GM18505 (cell line): ENCODE measurements at regions not wholly inside any gene's neighbourhood (a gene's known extent, or its start where the extent isn't known, plus 50 kb on each side); places are given as distances from the start of the nearest gene placed in this dataset.
"Not testable (repeated sequence)": the region's sequence is repeated elsewhere in the genome, so short reads cannot be mapped to it uniquely, and the experiment has no call there.

Experiments used
- ATAC-seq: cut with Tn5 transposase; IDR thresholded peaks from one replicate; pipeline ENCODE4 v1.9.1; 2021; ENCODE audit not compliant: unreplicated experiment
- POLR2A ChIP-seq: IDR thresholded peaks from 4 replicates; pipeline ENCODE4 v1.6.1; 2011; ENCODE audit warnings: borderline replicate concordance; ENCODE audit not compliant: insufficient read depth, insufficient read length; ENCODE audit errors: extremely low read depth

DNA sequence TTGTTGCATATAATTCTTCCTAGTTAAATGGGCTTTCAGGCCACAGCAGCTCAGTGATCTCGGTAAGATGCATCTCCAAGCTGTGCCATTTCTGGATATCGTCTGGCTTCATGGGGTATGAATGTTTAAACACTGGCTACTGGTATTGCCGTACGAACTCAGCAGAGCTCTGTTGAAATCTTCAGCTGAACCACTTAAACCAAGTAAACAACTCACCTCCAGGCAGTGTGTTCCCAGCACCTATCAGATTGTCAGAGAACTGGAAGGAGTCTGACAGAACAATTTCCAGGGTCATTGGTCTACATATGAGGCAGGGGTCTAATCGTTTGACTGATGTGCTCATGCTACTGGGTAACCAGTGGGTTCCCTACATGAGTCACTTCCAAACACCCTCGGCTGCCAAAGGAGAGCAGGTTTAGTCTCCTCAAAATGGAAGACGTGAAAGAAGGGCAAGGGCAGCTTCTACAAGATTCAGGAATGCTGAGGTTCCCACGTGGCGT, 93.2 kb upstream of the BMAL1 start:
- no peak for TF ChIP-seq POLR2A
- ATAC-seq: no peak

DNA sequence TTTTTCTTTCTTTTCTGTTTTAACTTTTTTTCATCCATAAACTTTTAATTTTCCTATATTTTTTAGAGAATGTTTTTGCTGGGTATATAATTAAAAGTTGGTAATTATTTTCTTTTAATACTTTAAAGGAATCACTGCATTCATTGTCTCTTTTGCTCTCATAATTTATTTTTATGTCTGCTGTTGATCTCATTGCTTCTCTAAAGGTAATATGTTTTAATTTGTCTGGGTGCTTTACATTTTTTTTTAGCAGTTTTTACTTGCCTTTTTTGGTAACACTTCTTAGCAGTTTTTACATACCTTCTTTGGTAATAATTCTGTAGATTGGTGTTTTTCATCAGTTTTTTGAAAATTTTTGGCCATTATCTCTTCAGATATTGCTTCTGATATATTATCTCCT, 89.4 kb upstream of the BMAL1 start:
- no peak for ATAC-seq

DNA sequence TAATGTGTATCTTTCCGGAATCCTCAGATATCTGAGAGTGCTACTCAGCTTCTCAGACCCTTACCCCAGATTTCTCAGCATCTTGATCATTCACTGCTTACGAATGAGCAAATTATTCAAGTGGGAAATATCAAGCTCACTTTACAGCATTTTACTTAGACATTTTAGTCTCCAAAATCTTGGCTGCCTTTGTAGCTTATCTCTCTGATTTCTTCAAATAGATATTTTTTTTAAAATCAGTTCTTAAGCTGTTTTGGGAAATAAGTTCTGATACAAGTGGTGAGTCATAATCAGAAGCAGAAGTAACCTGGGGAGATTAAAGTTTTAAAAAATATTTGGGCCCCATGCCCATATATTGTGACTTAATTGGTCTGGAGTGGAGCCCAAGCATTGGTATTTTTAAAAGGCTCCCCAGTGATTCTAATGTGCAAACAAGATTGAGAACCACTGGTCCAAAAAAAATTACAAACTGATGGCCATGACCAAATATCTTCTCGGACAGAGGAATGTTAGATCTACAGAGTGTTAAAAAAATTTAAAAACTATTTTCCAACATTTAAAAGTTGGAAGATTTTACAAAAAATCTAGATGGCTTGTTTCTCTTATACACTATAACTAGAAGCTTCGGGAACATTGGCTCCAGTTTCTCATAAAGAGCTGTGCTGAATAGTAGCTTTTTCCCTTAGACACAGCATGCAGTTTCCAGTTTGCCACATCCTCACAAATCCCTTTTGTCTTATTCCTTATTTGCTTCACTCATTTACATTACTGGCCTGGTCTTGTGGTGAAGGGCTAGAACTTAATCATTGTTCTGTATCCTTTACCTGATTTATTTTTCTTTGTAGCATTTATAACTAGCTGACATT, 87.8 kb upstream of the BMAL1 start:
- ATAC-seq: no peak
- no peak for TF ChIP-seq POLR2A

More for the DNA sequence above, 89.4 kb upstream of the BMAL1 start:
- TF ChIP-seq POLR2A: no peak

DNA sequence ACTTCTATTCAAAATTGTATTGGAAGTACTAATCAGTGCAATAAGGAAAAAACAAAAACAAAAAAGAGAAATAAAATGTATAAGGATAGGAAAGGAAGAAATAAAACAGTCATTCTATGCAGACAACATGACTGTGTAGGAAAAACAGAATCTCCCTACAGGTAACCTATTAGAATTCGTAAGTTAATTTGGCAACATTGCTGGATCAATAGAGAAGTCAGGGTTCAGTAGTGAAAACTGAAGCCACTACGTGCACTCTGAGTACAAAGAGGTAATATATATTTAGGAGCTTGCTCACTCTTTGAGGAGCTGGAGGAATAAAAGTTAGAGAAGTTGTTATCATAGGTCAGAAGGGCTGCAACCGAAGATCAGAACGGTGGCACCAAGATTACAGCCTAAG, 84.0 kb upstream of the BMAL1 start:
- no peak for TF ChIP-seq POLR2A
- ATAC-seq: no peak

DNA sequence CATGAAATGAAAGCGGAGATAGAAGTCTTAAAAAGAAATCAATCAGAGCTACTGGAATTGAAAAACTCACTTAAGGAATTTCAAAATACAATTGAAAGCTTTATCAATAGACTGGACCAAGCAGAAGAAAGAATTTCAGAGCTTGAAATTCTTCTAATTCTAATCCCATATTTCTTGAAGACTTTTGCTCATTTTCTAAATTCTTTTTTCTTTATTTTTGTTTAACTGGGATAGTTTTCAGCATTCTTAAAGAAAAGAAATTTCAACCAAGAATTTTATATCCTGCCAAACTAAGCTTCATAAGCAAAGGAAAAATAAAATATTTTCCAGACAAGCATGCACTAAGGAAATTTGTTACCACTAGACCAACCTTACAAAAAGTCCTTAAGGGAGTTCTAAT, 80.2 kb upstream of the BMAL1 start:
- ATAC-seq: not testable (repeated sequence)

DNA sequence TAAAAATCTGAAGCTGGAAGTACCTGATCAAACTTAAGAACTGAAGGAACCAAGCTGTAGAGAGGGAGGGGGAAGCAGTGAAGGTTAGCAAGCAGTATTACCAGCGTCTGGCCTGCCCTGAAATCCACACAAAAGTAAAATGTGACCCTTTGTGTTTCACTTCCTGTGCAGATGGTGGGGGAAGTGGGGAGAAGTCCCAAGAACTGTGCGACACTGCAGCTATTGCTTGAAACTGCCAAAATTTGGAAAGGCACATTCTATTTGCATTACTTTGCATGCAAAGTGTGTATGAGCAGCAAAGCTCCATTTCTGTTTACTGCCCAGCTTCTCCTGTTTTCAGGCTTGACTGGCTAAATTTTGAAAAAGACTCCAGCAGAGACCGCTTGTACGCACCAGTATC, 72.1 kb upstream of the BMAL1 start:
- TF ChIP-seq POLR2A: no peak
- peak; percentile 78 for ATAC-seq

DNA sequence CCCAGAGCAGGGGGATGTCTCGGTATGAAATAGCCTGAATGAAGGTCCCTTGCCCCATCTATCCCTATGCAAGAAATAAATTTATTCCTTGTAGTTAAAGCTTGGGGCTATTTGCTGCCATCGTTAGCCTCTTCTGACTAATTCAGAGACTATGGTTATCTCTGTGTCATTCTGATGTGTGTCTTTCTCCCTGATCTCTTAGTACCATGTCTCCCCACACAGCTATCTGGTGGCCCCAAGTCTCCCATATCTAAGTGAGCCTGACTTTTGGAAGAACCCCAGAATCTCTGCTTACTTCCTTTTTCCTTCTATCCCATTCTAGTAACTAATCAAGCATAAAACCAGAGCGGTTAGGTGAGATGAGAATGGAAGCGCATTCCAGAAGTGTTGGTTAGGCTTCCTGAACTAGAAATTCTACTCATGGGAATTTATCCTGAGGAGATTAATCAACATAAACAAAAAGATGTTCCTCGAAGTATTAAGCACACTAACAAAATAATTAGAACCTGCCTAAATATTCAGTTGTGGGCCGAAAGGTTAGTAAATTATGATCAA, 71.4 kb upstream of the BMAL1 start:
- no peak for TF ChIP-seq POLR2A
- ATAC-seq: no peak

DNA sequence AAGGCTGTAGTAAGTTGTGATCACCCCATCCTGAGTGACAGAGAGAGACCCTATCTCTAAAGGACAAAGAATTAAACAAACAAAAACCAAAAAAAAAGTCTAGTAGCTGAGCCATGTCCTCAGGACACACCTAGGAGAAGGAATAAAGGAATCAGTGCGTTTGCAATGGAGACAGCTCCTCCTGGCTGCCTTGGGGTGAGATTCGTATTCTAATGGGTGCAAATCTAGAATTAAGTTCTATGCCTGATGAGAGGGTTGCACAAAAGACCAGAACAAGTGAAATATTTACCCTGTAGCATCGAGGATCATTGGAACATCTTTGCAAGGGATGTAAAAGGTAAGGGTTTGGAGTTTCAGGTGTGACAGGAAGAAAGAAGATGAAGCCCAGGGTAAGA, 70.3 kb upstream of the BMAL1 start:
- ATAC-seq: no peak
- no peak for TF ChIP-seq POLR2A

DNA sequence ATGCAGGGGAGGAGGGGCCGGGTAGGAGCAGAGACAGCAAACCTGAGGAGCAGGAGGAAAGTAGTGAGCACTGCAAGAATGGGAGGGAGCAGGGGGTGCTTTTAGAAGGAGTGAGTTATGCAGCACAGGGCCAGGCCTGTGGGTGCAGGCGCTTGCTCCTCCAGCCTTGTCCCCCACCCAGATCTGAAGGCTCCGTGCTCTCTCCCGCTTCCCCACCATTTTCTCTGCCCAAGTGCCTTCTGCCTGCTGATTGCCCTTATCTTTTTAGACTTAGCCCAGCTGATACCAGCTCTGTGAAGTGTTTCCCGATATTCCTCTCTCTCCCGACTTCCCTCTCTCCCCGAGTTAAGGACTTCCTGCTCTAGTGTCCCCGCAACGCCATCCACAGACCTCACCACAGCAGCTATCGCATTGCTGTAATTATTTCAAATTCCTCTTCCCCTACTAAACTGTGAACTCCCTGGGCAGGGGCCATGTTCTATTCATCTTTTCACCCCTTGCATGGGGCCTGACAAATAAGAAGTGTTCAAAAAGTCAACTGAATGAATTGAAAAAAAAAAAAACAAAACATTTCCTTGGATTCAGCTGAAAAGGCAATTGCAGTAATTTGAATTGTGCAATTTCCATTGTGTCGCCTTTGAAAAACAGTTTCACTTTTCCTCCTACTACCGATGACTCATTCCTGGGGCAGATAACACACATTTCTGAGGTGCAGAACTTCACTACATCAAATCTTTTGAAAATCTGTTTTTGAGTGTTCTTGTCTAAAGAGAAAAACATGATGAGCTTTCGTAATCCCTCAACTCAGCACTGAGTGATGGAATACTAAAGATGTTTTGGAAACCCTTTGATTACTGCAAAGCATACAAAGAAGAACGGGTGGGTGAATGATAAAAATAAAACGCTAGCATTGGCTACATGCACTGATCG, 69.7 kb upstream of the BMAL1 start:
- ATAC-seq: no peak
- no peak for TF ChIP-seq POLR2A

DNA sequence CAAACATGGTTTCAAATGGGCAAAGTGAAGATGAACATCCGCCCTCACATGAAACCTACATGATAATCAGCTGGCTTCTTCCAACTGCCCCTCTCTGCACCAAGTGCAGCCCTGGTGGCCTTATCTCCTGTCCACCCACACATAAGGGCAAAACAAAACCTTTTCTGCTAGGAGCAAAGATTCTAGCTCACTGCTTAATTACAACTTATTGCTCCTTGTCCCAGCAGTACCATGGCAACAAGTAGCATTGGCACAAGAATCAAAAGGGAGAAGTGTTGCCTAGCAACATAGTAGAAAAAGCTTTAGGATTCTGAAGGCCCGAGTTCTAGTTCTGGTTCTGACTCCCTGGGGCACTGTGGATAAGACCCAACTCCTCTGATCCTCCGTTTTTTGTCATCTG, 68.7 kb upstream of the BMAL1 start:
- TF ChIP-seq POLR2A: no peak
- no peak for ATAC-seq

DNA sequence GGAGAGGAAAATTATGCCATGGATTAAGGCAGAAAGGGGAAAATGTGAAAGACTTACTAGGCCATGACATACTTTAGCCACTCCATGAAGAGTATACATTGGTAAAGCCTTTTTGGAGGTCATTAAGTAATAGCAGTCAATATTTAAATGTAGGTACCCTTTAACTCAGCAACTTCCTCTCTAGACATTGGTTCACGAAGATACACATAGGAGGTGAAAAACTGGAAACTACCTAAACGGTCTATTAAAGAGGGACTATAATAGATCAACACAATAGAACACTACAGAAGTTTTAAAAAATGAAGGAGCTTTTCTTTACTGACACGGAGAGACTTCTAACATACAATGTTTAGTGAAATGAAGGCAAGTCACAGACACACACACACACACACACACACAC, 68.2 kb upstream of the BMAL1 start:
- no peak for TF ChIP-seq POLR2A
- ATAC-seq: no peak

DNA sequence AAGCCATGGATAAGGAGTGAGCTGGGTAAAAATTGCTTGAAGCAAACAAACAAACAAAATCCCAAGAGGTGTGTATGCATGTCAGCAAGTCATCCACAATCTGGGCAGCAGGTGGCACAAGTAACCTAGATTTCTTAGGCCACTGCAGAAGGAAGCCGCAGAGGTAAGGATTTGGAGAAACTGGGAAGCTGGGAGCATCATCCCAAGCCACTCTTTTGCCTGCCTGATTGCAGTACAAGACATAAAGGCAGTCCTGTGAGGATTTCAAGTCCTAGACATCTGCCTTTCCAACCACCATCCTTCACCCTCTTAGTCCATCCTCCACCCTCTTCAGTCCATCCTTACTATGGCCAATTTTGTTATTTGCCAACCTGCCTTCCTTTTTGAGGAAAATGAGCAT, 67.2 kb upstream of the BMAL1 start:
- ATAC-seq: no peak
- no peak for TF ChIP-seq POLR2A

DNA sequence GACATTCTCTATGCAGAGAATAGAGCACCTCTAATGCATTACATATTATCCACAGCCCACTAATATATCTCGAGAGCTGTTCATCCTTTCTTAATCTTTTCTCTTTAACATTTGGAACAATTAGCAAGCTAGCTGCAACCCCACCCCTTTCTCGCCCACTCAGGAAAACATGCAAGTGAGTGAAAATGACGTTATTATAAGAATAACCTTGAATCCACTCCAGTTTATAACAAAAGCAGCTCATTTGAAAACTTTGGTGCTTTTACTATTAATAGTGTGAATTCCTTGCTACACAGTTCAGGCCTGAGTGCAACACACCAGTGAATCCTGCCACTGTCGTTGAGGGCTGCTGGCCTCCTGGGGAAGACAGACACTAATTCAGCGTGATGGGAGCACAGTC, 63.3 kb upstream of the BMAL1 start:
- no peak for ATAC-seq
- no peak for TF ChIP-seq POLR2A
